ENCODE measurements at regions not wholly inside any gene's neighbourhood (a gene's known extent, or its start where the extent isn't known, plus 50 kb on each side); places are given as distances from the start of the nearest gene placed in this dataset.

DNA sequence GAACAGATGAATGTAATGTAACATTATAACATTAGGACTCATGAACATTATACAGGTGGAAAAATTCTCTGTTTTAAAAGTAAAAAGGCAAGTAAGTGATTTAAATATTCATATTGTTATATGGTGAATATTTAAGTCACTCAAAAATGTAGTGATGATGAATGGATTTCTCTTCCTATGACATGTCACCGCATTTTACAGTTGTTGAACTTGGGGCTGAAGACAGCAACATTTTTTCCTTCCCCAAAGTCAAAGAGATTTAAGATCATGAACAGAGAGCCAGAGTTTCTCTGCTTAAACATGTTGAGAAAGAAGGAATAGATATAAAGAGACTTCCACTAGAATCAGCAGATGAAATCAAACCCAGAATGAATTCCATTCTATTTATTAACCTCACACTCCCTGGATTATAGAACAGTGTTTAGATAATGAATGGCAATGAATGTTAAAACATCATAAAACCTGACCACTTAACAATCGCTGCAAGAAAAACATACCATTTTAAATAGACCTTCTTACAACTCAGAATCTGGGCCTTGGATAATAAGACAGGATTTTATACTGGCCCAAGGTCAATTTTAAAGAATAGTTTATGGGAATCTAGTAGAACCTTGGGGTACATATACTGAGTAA, 163.6 kb upstream of the SIX2 start:
- no peak for TF ChIP-seq CTCF (IDR thresholded peaks at IDR 0.05; ENCODE audit: extremely low read depth, missing control alignments)
- no peak for DNase-seq (ENCODE audit: low spot score)

- no peak for TF ChIP-seq CTCF (IDR thresholded peaks at IDR 0.05; ENCODE audit: extremely low read depth, missing control alignments)
- no peak for DNase-seq (ENCODE audit: low spot score)
Measured at GRCh38 chr2:45172142-45172541, 162.9 kb upstream of the SIX2 start.

- DNase-seq (ENCODE audit: low spot score): no peak
Measured at GRCh38 chr2:45171136-45171501, 161.9 kb upstream of the SIX2 start.

DNA sequence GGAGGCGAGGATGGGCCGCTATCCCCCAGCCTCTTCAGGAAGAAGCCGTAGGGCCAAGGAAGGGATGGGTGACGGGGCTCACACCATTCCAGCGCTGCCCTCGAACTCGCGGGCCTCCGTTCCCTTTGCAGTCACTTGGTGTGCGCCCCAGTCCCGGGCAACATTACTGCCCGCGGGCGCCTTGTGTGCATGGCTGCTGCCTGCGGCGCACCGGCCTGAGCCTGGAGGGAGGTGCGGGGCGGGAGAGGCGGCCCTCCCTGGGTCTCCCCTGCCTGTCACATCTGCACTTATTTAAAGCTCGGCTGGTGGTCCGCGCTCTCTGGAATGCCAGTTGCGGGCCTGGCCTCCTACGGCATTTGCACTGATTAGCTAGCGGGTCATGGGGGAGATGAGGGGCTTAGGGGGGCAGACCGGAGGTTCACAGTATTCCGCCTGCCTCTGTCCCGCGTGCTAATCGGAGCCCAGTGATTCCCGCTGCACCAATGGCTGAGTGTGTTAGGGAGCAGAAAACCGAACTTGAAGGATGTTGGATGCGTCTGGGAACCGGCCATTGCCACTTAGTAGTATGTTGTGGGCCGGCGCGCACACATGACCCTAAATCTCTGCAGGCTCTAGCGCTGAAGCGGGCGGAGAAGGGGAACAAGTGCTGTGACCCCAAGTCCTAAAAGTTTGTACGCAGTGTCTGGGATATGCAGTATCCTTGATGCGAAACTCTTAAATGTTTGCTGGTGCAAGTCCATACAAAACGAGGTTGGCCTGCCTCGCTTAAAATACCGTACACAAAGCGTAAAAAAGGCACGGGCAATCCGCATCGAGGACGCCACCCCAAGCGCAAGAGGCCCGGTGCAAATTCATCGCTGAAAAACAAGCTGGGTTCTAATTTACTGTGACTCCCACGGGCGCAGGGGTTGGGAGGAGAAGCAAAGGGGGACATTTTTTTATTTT, 161.2 kb upstream of the SIX2 start:
- no peak for TF ChIP-seq CTCF (IDR thresholded peaks at IDR 0.05; ENCODE audit: extremely low read depth, missing control alignments)

More at GRCh38 chr2:45171136-45171501, 161.9 kb upstream of the SIX2 start:
- TF ChIP-seq CTCF (IDR thresholded peaks at IDR 0.05; ENCODE audit: extremely low read depth, missing control alignments): no peak

DNA sequence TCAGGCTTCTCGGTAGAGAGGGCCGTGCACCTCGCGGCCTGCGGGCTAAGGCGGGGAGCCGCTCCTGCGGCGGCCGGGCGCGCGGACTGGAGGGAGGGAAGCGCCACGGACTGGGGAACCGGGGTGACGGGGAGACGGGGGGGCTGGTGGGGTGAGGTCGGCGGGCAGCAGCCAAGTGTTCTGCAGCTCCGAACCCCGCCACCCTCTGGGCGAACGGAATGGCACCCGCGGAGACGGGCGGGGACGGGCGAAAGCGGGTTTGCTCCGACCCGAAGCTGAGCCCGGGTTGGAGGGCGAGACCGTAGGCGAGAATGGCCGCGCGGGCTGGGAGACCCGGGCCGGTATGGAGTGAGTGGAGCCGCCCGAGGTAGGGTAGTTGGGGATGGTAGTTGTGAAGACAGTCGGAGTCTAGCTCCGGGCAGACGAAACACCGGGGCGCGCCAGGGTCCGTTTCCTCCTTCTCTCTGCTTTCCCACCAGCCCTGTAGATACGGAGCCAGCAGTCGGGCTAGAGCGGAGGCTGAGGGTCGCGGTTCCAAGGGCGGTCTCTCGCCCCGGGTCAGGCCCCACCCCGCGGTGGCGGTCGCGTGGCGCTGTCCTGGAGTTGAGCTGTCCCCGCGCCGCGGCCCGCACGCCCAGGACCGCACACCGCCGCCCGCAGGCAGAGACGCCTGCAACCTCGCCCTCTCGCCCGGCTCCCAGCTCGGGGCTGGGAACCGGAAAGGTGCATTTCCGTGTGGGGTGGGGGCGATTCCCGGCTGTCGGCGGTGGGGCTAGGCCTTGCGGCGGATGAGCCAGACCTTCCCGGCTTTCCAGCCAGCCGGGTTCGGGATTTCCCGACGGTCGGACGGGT, 160.3 kb upstream of the SIX2 start:
- DNase-seq (ENCODE audit: low spot score): peak; percentile 59
- TF ChIP-seq CTCF (IDR thresholded peaks at IDR 0.05; ENCODE audit: extremely low read depth, missing control alignments): no peak

More for the DNA sequence above, 161.2 kb upstream of the SIX2 start:
- DNase-seq (ENCODE audit: low spot score): no peak

DNA sequence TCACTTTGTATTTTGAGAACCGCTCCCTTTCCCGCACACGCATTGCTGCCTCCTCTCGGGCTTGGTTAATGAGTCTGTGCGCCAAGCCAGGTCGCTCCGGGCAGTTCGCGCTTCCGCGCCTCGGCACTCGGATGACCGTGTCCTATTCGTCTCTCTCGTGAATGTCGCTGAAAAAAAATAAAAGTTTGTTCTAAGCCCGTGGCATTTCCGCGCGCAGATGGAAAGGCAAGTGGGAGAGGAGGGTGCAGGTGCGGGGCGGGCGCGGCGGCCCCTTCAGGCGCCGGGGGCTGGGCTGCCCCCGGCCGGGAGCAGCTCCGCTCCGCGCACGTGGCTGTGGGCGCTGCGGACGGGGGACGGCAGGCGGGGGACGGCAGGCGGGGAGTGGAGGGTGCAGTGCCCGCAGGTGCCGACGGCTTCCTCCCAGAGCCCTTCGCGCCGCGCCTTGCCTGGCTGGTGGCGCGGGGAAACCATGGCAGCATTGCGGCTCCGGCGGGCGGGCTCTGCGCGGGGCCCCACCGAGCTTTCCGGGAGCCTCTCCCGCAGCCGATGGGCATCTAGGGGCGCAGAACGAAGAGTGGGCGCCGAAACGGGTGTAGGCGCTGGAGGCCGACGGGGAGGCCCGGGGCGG, 159.6 kb upstream of the SIX2 start:
- DNase-seq (ENCODE audit: low spot score): peak; percentile 57
- no peak for TF ChIP-seq CTCF (IDR thresholded peaks at IDR 0.05; ENCODE audit: extremely low read depth, missing control alignments)
